PC-9 (cell line): ENCODE measurements at regions not wholly inside any gene's neighbourhood (a gene's known extent, or its start where the extent isn't known, plus 50 kb on each side); places are given as distances from the start of the nearest gene placed in this dataset.

Experiments used
- BruUV-seq: library from RNA; stranded (reverse); fragments of 400-500 nt; replicated peaks from 2 replicates; lab custom pipeline; 2021; lab: Mats Ljungman, UMichigan
- CTCF ChIA-PET: fragments of 300-600 bp; sonication (Branson Sonifier 250); formaldehyde crosslinking; loops from one replicate; lab custom pipeline; 2022; ENCODE audit warnings: antibody characterized with exemption; lab: Charles Lee
- POLR2A ChIA-PET: fragments of 300-600 bp; sonication (Branson Sonifier 250); formaldehyde crosslinking; loops from one replicate; lab custom pipeline; 2022; ENCODE audit warnings: antibody characterized with exemption; ENCODE audit not compliant: unreplicated experiment; lab: Charles Lee
- DNase-seq, 2 experiments: peaks; one replicate each; pipeline versions ENCODE4 v3.0.0 to v3.0.0-alpha.2; 2015 to 2022; ENCODE audit warnings: mixed read lengths in 1 of 2
- H2AFZ ChIP-seq: fragments of 200-600 bp; sonication (generic); 2 replicates; pipeline ENCODE4 v1.8.1; 2017; ENCODE audit warnings: antibody characterized with exemption
- H3F3A ChIP-seq: fragments of 200-600 bp; sonication (generic); 2 replicates; pipeline ENCODE4 v1.8.1; 2017; ENCODE audit warnings: antibody characterized with exemption, mild to moderate bottlenecking, low read depth; ENCODE audit not compliant: insufficient read depth
- H3K27ac ChIP-seq: fragments of 200-600 bp; sonication (generic); 2 replicates; pipeline ENCODE4 v1.6.1; 2016; ENCODE audit warnings: mixed run types
- H3K27me3 ChIP-seq: fragments of 200-600 bp; sonication (generic); 2 replicates; pipeline ENCODE4 v1.6.1; 2016; ENCODE audit warnings: low read depth, mixed run types; ENCODE audit not compliant: insufficient read depth
- H3K36me3 ChIP-seq: fragments of 200-600 bp; sonication (generic); 2 replicates; pipeline ENCODE4 v1.6.1; 2016; ENCODE audit warnings: low read depth, mixed run types
- H3K4me1 ChIP-seq: fragments of 200-600 bp; sonication (generic); replicated peaks from 2 replicates; pipeline ENCODE4 v1.6.1; 2016; ENCODE audit warnings: mixed run types; ENCODE audit not compliant: insufficient read depth
- H3K4me2 ChIP-seq: fragments of 200-600 bp; sonication (generic); 2 replicates; pipeline ENCODE4 v1.6.1; 2017; ENCODE audit warnings: mixed run types
- H3K4me3 ChIP-seq: fragments of 200-600 bp; sonication (generic); 2 replicates; pipeline ENCODE4 v1.6.1; 2016; ENCODE audit warnings: mixed run types
- H3K79me2 ChIP-seq: fragments of 200-600 bp; sonication (generic); 2 replicates; pipeline ENCODE4 v1.6.1; 2017; ENCODE audit warnings: low read depth, mixed run types
- H3K9me2 ChIP-seq: fragments of 200-600 bp; sonication (generic); 2 replicates; pipeline ENCODE4 v1.8.1; 2017; ENCODE audit warnings: mild to moderate bottlenecking; ENCODE audit not compliant: insufficient read depth
- H3K9me3 ChIP-seq: fragments of 200-600 bp; sonication (generic); 2 replicates; pipeline ENCODE4 v1.8.1; 2016; ENCODE audit warnings: low read depth; ENCODE audit not compliant: insufficient read depth
- H4K20me1 ChIP-seq: fragments of 200-600 bp; sonication (generic); 2 replicates; pipeline ENCODE4 v1.8.1; 2017; ENCODE audit not compliant: insufficient read depth
- EZH2 ChIP-seq: fragments of 200-600 bp; sonication (generic); IDR thresholded peaks from 2 replicates; pipeline ENCODE4 v1.8.0; 2017; ENCODE audit warnings: antibody characterized with exemption, low read depth
- intact Hi-C: fragments of 100-400 bp; cut with micrococcal nuclease; formaldehyde crosslinking; loops from one replicate; pipeline ENCODE4 v1.10.0; 2022; ENCODE audit not compliant: unreplicated experiment
- TF ChIP-seq, protein P1 (sequence below): fragments of 200-600 bp; sonication (generic); conservative IDR thresholded peaks from 2 replicates; pipeline ENCODE4 v1.6.1; 2017; ENCODE audit warnings: mixed run types, antibody characterized with exemption, mild to moderate bottlenecking, moderate library complexity

DNA sequence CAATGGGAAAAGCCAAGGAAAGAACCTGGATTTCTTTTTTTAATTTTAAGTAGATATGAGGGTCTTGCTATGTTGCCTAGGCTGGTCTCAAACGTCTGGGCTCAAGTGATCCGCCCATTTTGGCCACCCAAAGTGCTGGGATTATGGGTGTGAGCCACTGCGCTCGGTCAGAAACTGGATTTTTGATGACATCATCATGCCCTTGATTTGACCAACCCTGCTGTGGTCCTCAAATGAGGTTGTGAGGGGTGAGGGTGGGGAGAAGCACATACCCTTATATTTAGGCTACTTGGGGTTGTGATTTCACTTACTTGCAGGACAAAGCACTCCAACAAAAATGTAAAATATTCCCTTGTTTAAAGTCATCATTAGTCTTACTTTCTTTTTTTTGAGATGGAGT lies 70.4 kb downstream of the C3orf38 start:
- DNase-seq: no peak
- no peaks in the 10 kb centered on the region for H3K36me3 ChIP-seq
- H3K79me2 ChIP-seq: no peaks in the 10 kb centered on the region
- H3K27ac ChIP-seq: no peak overlapping the region
- H3K4me1 ChIP-seq: no peaks in the 10 kb centered on the region
- no peak overlapping the region for H3K4me3 ChIP-seq
- no peaks in the 10 kb centered on the region for H3F3A ChIP-seq
- H3K4me2 ChIP-seq: no peak overlapping the region
- ChIA-PET CTCF (interaction anchor here (0.6 kb wide), 1 partner anchor 18 kb away, joined by 3 read pairs; no protein-coding TSS in a partner anchor), POLR2A (no interaction called here)
- TF ChIP-seq EZH2: no peak
- TF ChIP-seq, protein P1, sequence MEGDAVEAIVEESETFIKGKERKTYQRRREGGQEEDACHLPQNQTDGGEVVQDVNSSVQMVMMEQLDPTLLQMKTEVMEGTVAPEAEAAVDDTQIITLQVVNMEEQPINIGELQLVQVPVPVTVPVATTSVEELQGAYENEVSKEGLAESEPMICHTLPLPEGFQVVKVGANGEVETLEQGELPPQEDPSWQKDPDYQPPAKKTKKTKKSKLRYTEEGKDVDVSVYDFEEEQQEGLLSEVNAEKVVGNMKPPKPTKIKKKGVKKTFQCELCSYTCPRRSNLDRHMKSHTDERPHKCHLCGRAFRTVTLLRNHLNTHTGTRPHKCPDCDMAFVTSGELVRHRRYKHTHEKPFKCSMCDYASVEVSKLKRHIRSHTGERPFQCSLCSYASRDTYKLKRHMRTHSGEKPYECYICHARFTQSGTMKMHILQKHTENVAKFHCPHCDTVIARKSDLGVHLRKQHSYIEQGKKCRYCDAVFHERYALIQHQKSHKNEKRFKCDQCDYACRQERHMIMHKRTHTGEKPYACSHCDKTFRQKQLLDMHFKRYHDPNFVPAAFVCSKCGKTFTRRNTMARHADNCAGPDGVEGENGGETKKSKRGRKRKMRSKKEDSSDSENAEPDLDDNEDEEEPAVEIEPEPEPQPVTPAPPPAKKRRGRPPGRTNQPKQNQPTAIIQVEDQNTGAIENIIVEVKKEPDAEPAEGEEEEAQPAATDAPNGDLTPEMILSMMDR: no peak
- no peaks in the 10 kb centered on the region for H3K9me3 ChIP-seq
- no peaks in the 10 kb centered on the region for H4K20me1 ChIP-seq
- H3K9me2 ChIP-seq: no peaks in the 10 kb centered on the region
- H2AFZ ChIP-seq: no peak overlapping the region
- no TSS peak for BruUV-seq
- H3K27me3 ChIP-seq: no peaks in the 10 kb centered on the region
- intact Hi-C loops: no loop called here

- no peak overlapping the region for H3K27ac ChIP-seq
- DNase-seq: no peak
- no peaks in the 10 kb centered on the region for H3K79me2 ChIP-seq
- no peaks in the 10 kb centered on the region for H3K27me3 ChIP-seq
- H3K4me3 ChIP-seq: no peak overlapping the region
- no peaks in the 10 kb centered on the region for H3F3A ChIP-seq
- no peaks in the 10 kb centered on the region for H3K36me3 ChIP-seq
- intact Hi-C loops: no loop called here
- no peaks in the 10 kb centered on the region for H3K4me1 ChIP-seq
- TF ChIP-seq EZH2: no peak
- TF ChIP-seq, protein P1: no peak
- H3K9me3 ChIP-seq: no peaks in the 10 kb centered on the region
- CTCF ChIA-PET: no interaction called here
- no peaks in the 10 kb centered on the region for H3K9me2 ChIP-seq
- H4K20me1 ChIP-seq: no peaks in the 10 kb centered on the region; the same call in 1 of the 2 replicates
- POLR2A ChIA-PET: no interaction called here
- BruUV-seq: no TSS peak
- H3K4me2 ChIP-seq: no peak overlapping the region
- H2AFZ ChIP-seq: no peak overlapping the region
These were observed 72.0 kb downstream of the C3orf38 start for GRCh38 chr3:88221726-88222125.

GRCh38 chr3:88222343-88222742 lies 72.6 kb downstream of the C3orf38 start:
- Histone ChIP-seq H3K4me2 (no peak overlapping the region), H3K27me3 (no peaks in the 10 kb centered on the region), H4K20me1 (no peaks in the 10 kb centered on the region; the same call in 1 of the 2 replicates), H3K27ac (no peak overlapping the region), H3K36me3 (no peaks in the 10 kb centered on the region), H3K9me2 (no peaks in the 10 kb centered on the region), H3K9me3 (no peaks in the 10 kb centered on the region), H3K4me1 (no peaks in the 10 kb centered on the region), H3K79me2 (no peaks in the 10 kb centered on the region), H2AFZ (no peak overlapping the region), H3F3A (no peaks in the 10 kb centered on the region), H3K4me3 (no peak overlapping the region)
- ChIA-PET CTCF (no interaction called here), POLR2A (interaction anchor here (0.7 kb wide), 1 partner anchor 450 kb away, joined by 4 read pairs; no protein-coding TSS in a partner anchor)
- no peak for TF ChIP-seq EZH2
- TF ChIP-seq, protein P1: no peak
- intact Hi-C loops: no loop called here
- BruUV-seq: no TSS peak
- DNase-seq: no peak
